ENCODE measurements at regions not wholly inside any gene's neighbourhood (a gene's known extent, or its start where the extent isn't known, plus 50 kb on each side); places are given as distances from the start of the nearest gene placed in this dataset.

DNA sequence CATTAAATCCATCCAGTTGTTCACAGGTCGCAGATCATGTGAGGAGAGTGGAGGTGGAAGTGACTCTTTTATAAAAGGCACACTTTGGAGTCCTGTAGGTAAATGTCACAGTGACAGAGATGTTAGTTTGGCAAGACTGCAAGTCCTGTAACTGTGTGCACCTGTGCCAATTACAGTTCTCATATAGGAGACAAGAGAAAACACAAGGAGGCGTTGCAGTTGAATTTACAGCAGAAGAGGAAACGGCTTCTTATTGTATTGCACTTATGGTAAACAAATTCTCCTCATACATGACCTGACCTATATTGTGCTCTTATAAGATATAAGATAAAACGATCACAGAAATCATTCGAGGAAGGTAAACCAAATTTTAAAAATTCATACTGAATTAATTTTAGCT is 732.8 kb upstream of the SLC10A2 start:
- Histone ChIP-seq H3K14ac (replicated peaks; ENCODE audit: low read depth, low read length) (no peak overlapping the region), H4K8ac (ENCODE audit: low read depth in 2 of 2, low read length in 2 of 2) (no peak overlapping the region), H3K4me1 (ENCODE audit: control insufficient read depth, insufficient read depth, low read length) (no peaks in the 10 kb centered on the region), H2BK5ac (ENCODE audit: low read depth, low read length, poor library complexity, severe bottlenecking) (no peak overlapping the region), H3K56ac (ENCODE audit: extremely low read depth, insufficient read depth, low read length) (no peak overlapping the region), H3K4me2 (ENCODE audit: low read depth, low read length) (no peak overlapping the region), H2BK15ac (ENCODE audit: low read depth, low read length) (no peak overlapping the region), H3K9me1 (ENCODE audit: insufficient read depth, low read length) (no peaks in the 10 kb centered on the region), H2BK120ac (ENCODE audit: low read depth, low read length) (no peak overlapping the region), H3K36me3 (ENCODE audit: control insufficient read depth, insufficient read depth, low read length) (no peaks in the 10 kb centered on the region), H3K27ac (ENCODE audit: insufficient read depth, low read length) (no peak overlapping the region), H3K18ac (ENCODE audit: low read depth, low read length) (no peak overlapping the region), H3K9me3 (ENCODE audit: control insufficient read depth, insufficient read depth, low read length) (peaks cover 8% of the 10 kb centered on the region), H3K23ac (ENCODE audit: low read depth, low read length) (no peak overlapping the region), H3K9ac (ENCODE audit: low read depth, low read length) (no peak overlapping the region), H4K20me1 (ENCODE audit: insufficient read depth, low read length) (no peaks in the 10 kb centered on the region), H4K5ac (ENCODE audit: low read depth, low read length) (no peak overlapping the region), H3K4ac (ENCODE audit: low read depth, low read length) (no peak overlapping the region), H4K91ac (ENCODE audit: insufficient read depth, low read depth, low read length) (no peak overlapping the region), H3K4me3 (ENCODE audit: insufficient read depth, low read depth, low read length) (no peak overlapping the region), H2AK9ac (replicated peaks; ENCODE audit: low read depth, low read length, poor library complexity) (no peak overlapping the region), H2AFZ (replicated peaks; ENCODE audit: low read length, poor library complexity) (no peak overlapping the region), H3K27me3 (ENCODE audit: control insufficient read depth, insufficient read depth, low read length) (no peaks in the 10 kb centered on the region), H2BK20ac (ENCODE audit: low read depth, low read length) (no peak overlapping the region), H3K79me1 (ENCODE audit: low read depth in 1 of 2, low read length in 2 of 2) (no peaks in the 10 kb centered on the region), H2AK5ac (ENCODE audit: low read depth, low read length) (no peak overlapping the region)
- WGBS, 2 experiments (ENCODE audit: extremely low coverage in 2 of 2, insufficient read length in 1 of 2): no CpG with 5 or more reads among the region's 5 CpGs
- no peak for TF ChIP-seq RAD21 (IDR thresholded peaks at IDR 0.05; ENCODE audit: low read length)
- TF ChIP-seq RFX5 (IDR thresholded peaks at IDR 0.05; ENCODE audit: low read depth, low read length): no peak
- no peak for TF ChIP-seq CEBPB (IDR thresholded peaks at IDR 0.05; ENCODE audit: low read depth, low read length)
- no peak for TF ChIP-seq MAFK (IDR thresholded peaks at IDR 0.05; ENCODE audit: low read depth, low read length)
- TF ChIP-seq RCOR1 (IDR thresholded peaks at IDR 0.05; ENCODE audit: insufficient replicate concordance, low read length): no peak
- TF ChIP-seq MXI1 (IDR thresholded peaks at IDR 0.05; ENCODE audit: borderline replicate concordance, low read depth, low read length): no peak
- TF ChIP-seq SMC3 (IDR thresholded peaks at IDR 0.05; ENCODE audit: low read depth, low read length): no peak
- TF ChIP-seq BHLHE40 (IDR thresholded peaks at IDR 0.05; ENCODE audit: low read depth, low read length): no peak
- TF ChIP-seq, protein P1, sequence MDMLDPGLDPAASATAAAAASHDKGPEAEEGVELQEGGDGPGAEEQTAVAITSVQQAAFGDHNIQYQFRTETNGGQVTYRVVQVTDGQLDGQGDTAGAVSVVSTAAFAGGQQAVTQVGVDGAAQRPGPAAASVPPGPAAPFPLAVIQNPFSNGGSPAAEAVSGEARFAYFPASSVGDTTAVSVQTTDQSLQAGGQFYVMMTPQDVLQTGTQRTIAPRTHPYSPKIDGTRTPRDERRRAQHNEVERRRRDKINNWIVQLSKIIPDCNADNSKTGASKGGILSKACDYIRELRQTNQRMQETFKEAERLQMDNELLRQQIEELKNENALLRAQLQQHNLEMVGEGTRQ (IDR thresholded peaks at IDR 0.05; ENCODE audit: low read depth, low read length): no peak
- in situ Hi-C loops (cut with MboI; ENCODE audit: low sequenced_read_pairs): no loop called here
- dilution Hi-C loops (cut with HindIII; ENCODE audit: low sequenced_read_pairs, unreplicated experiment): no loop called here
- BruUV-seq (replicated peaks): no TSS peak
- no peak for DNase-seq
- CTCF ChIA-PET: no interaction called here
- no peak for ATAC-seq (ENCODE audit: low read depth)
- intact Hi-C loops (cut with micrococcal nuclease): no loop called here
- POLR2A ChIA-PET (ENCODE audit: unreplicated experiment): no interaction called here

All from IMR-90 (cell line).